CD4-positive, CD25-positive, alpha-beta regulatory T cell (primary cell): ENCODE measurements at regions not wholly inside any gene's neighbourhood (a gene's known extent, or its start where the extent isn't known, plus 50 kb on each side); places are given as distances from the start of the nearest gene placed in this dataset.

Experiments used
- ATAC-seq, 2 donors: fragments of 150-1000 bp; cut with Tn5 transposase; one replicate each; pipeline ENCODE4 v1.10.0; 2021; ENCODE audit warnings: low read depth in 2 of 2, moderate number of reproducible peaks in 2 of 2, moderate library complexity in 1 of 2
- DNase-seq, 3 donors: peaks; one replicate each; pipeline versions ENCODE4 v3.0.0 to v3.0.0-alpha.2; 2012 to 2022; ENCODE audit warnings: mixed read lengths in 1 of 3
- H3K27ac ChIP-seq: one replicate; pipeline ENCODE4 v1.7.0; 2013; ENCODE audit warnings: mild to moderate bottlenecking, low read length; ENCODE audit not compliant: insufficient read depth, poor library complexity, severe bottlenecking
- H3K27me3 ChIP-seq: one replicate; pipeline ENCODE4 v1.7.0; 2013; ENCODE audit warnings: low read length; ENCODE audit not compliant: control insufficient read depth, insufficient read depth
- H3K36me3 ChIP-seq: one replicate; pipeline ENCODE4 v1.7.0; 2013; ENCODE audit warnings: mild to moderate bottlenecking, low read length, moderate library complexity; ENCODE audit not compliant: control insufficient read depth, insufficient read depth
- H3K4me1 ChIP-seq: 2 replicates; pipeline ENCODE4 v1.7.0; 2013; ENCODE audit warnings: mild to moderate bottlenecking, low read length; ENCODE audit not compliant: insufficient read depth, control insufficient read depth, poor library complexity, severe bottlenecking
- H3K4me3 ChIP-seq: one replicate; pipeline ENCODE4 v1.7.0; 2013; ENCODE audit warnings: low read depth, mild to moderate bottlenecking, low read length, moderate library complexity
- H3K9me3 ChIP-seq, 2 experiments: 1 replicate in 1 of 2; 2 replicates in 1 of 2; pipeline ENCODE4 v1.7.0; 2013; ENCODE audit warnings: low read length in 2 of 2, mild to moderate bottlenecking in 1 of 2, moderate library complexity in 1 of 2; ENCODE audit not compliant: control insufficient read depth in 2 of 2
- H3K27ac Mint-ChIP-seq, 3 donors: one replicate each; pipeline ENCODE4 v1.8.0; 2020 to 2022; ENCODE audit warnings: mild to moderate bottlenecking in 3 of 3, mixed read lengths in 3 of 3, moderate library complexity in 2 of 3
- H3K27me3 Mint-ChIP-seq: one replicate; pipeline ENCODE4 v1.8.0; 2022; ENCODE audit warnings: mild to moderate bottlenecking, mixed read lengths
- H3K36me3 Mint-ChIP-seq: one replicate; pipeline ENCODE4 v1.8.0; 2020; ENCODE audit warnings: mixed read lengths
- H3K4me1 Mint-ChIP-seq, 4 donors: one replicate each; pipeline ENCODE4 v1.8.0; 2020 to 2022; ENCODE audit warnings: mixed read lengths in 4 of 4, mild to moderate bottlenecking in 1 of 4
- H3K4me3 Mint-ChIP-seq, 4 donors: one replicate each; pipeline ENCODE4 v1.8.0; 2020 to 2022; ENCODE audit warnings: mild to moderate bottlenecking in 4 of 4, mixed read lengths in 4 of 4, moderate library complexity in 3 of 4
- H3K9me3 Mint-ChIP-seq, 7 donors: one replicate each; pipeline ENCODE4 v1.8.0; 2020 to 2022; ENCODE audit warnings: mixed read lengths in 7 of 7, mild to moderate bottlenecking in 3 of 7, moderate library complexity in 2 of 7

DNA sequence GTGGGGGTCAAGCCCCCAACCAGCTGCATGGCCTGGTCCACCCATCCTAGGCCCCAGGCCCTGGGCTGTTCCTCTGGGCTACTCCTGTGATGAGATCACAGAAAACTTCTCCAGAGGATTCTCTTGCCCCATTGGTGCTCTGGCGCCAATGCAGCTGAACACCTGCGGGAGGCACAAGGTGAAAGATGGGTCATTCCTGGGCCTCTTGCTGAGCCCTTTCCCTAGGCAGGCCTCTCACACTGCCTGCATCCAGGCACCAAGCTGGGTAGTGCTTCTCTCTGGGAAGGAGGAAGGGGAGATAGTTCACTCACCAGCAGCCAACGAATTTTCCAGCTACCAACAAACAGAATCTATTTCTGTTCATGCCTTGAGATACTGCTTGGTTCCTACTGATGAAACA lies 142.1 kb downstream of the PXDC1 start:
- H3K9me3 Mint-ChIP-seq, result peaks cover 0 to 3% (median 0%) of the 10 kb centered on the region in 7 donors
- peaks cover 4% of the 10 kb centered on the region for H3K27me3 ChIP-seq
- no peaks in the 10 kb centered on the region for H3K9me3 ChIP-seq
- no peak for DNase-seq
- H3K27me3 Mint-ChIP-seq, result peaks cover 13% of the 10 kb centered on the region
- H3K4me3 Mint-ChIP-seq, result no peak overlapping the region
- ATAC-seq, result no peak
- no peaks in the 10 kb centered on the region for H3K36me3 Mint-ChIP-seq
- no peaks in the 10 kb centered on the region for H3K4me1 Mint-ChIP-seq
- H3K27ac ChIP-seq, result no peak overlapping the region
- no peak overlapping the region for H3K27ac Mint-ChIP-seq
- H3K4me1 ChIP-seq, result no peaks in the 10 kb centered on the region
- no peak overlapping the region for H3K4me3 ChIP-seq
- no peaks in the 10 kb centered on the region for H3K36me3 ChIP-seq

- H3K4me3 Mint-ChIP-seq, result no peak overlapping the region
- Histone ChIP-seq H3K4me1 (no peaks in the 10 kb centered on the region), H3K4me3 (no peak overlapping the region), H3K27ac (no peak overlapping the region), H3K9me3 (no peaks in the 10 kb centered on the region), H3K27me3 (peaks cover 4% of the 10 kb centered on the region), H3K36me3 (no peaks in the 10 kb centered on the region)
- H3K4me1 Mint-ChIP-seq, result no peaks in the 10 kb centered on the region
- ATAC-seq (no peak), DNase-seq (no peak)
- H3K27ac Mint-ChIP-seq, result no peak overlapping the region
- peaks cover 13% of the 10 kb centered on the region for H3K27me3 Mint-ChIP-seq
- no peaks in the 10 kb centered on the region for H3K36me3 Mint-ChIP-seq
- peaks cover 0 to 5% (median 0%) of the 10 kb centered on the region in 7 donors for H3K9me3 Mint-ChIP-seq
Observed at GRCh38 chr6:3608159-3608558, 143.4 kb downstream of the PXDC1 start.

DNA sequence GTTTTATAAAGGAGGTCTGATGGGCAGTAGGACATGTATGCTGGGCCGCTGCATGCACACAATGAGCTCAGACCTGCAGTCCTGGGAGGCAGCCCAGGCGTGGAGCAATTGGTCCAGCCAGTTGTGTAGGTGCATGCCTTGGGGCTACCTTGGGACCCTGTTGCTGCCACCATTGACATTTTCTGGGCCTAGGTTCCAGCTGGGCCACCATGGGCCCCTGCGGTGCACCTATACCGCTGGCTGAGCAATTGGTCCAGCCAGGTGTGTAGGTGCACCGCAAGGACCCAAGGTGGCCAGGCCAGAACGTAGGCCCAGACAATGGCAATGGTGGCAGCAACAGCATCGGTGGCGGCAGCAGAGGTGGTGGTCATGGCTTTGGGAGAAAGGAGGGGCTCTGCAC lies 143.9 kb downstream of the PXDC1 start:
- Histone ChIP-seq H3K36me3 (no peaks in the 10 kb centered on the region), H3K27ac (no peak overlapping the region), H3K9me3 (peaks cover 0 to 4% of the 10 kb centered on the region in 2 experiments), H3K27me3 (peaks cover 4% of the 10 kb centered on the region), H3K4me3 (no peak overlapping the region), H3K4me1 (no peaks in the 10 kb centered on the region)
- Mint-ChIP-seq H3K27ac (no peak overlapping the region), H3K9me3 (peaks cover 0 to 5% (median under 1%) of the 10 kb centered on the region in 7 donors), H3K4me3 (no peak overlapping the region), H3K27me3 (peaks cover 13% of the 10 kb centered on the region), H3K4me1 (no peaks in the 10 kb centered on the region), H3K36me3 (no peaks in the 10 kb centered on the region)
- ATAC-seq, result no peak
- DNase-seq, result no peak

DNA sequence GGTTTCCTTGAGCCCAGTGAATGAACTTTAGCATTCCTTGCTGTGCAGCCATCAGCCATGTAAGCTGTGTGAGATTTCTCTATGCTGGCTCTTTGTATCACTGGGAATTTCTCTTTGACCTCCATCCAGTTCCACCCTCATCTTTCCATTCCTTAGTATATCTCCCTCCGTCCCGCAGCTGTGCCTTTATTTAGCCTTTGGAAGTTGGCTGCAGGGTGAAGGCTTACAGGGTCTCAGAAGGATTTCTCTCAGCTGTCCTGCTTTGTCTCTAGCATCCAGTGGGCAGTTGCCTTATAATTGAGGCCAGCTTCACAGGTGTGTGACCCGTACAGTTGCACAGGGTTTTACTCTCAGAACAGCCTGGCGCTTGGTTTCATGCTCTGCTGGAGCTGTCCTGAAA lies 144.3 kb downstream of the PXDC1 start:
- no peak overlapping the region for H3K4me3 ChIP-seq
- DNase-seq (no peak), ATAC-seq (no peak)
- H3K27ac ChIP-seq, result no peak overlapping the region
- peaks cover 11% of the 10 kb centered on the region for H3K27me3 Mint-ChIP-seq
- H3K4me3 Mint-ChIP-seq, result no peak overlapping the region
- peaks cover 0 to 9% (median 5%) of the 10 kb centered on the region in 7 donors for H3K9me3 Mint-ChIP-seq
- peaks cover 0 to 8% of the 10 kb centered on the region in 2 experiments for H3K9me3 ChIP-seq
- H3K27ac Mint-ChIP-seq, result no peak overlapping the region
- H3K27me3 ChIP-seq, result peaks cover 4% of the 10 kb centered on the region
- no peaks in the 10 kb centered on the region for H3K36me3 Mint-ChIP-seq
- no peaks in the 10 kb centered on the region for H3K4me1 Mint-ChIP-seq
- H3K36me3 ChIP-seq, result no peaks in the 10 kb centered on the region
- H3K4me1 ChIP-seq, result no peaks in the 10 kb centered on the region

DNA sequence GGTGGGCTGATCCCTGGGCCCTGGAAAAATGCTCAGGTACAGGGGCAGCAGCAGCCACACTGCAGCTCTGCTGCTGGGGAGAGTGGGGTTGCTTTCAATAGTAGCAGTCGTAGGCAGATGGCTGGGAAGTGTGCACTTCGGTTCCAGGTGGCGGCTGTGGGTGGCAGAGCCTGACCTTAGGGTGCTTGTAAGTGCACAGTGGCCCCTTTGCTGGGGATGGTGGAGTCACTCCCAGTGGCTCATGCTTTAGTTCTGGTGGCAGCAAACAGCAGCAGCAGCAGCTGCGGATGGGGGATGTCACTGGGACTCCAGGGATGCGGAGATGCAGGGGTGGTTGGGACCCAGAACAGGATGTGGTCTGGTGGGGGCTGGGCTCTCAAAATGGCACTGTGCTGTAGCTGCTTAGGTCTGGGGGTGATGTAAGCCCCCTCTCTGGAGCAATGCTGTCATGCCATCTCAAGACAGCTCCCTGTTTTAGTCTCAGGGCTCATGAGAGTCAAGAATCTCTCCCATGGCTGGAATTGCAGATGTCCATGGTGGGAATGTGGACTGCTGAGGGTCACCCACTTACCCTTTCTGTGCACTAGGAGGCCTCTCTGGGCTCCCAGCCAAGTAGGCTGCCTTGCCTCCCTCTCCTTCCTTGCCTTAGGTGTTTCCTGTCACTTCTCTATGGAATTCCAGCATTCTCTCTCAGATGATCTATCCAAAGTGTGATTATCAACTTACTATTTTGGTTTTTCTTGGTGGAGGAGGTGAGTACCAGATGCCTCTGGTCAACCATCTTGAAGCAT lies 146.7 kb upstream of the SLC22A23 start:
- no peak for ATAC-seq
- H3K9me3 Mint-ChIP-seq, result peaks cover 0 to 26% (median 10%) of the 10 kb centered on the region in 7 donors

DNA sequence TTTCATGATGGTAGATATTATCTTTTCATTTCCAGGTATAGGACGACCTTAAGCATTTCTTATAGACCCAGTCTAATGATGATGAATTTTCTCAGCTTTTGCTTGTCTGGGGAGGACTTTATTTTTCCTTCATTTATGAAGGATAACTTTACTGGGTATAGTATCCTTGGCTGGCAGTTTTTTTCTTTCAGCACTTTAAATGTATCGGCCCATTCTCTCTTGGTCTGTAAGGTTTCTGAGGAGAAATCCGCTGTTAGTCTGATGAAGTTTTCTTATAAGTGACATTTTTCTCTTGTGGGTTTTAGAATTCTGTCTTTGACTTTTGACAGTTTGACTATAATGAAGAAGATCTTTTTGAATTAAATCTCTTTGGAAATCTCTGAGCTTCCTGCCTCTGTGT lies 144.7 kb upstream of the SLC22A23 start:
- Histone ChIP-seq H3K27me3 (peaks cover 3% of the 10 kb centered on the region), H3K36me3 (no peaks in the 10 kb centered on the region), H3K4me1 (no peaks in the 10 kb centered on the region), H3K4me3 (no peak overlapping the region), H3K9me3 (peaks cover 9 to 10% of the 10 kb centered on the region in 2 experiments), H3K27ac (no peak overlapping the region)
- no peak overlapping the region for H3K27ac Mint-ChIP-seq
- no peaks in the 10 kb centered on the region for H3K4me1 Mint-ChIP-seq
- no peaks in the 10 kb centered on the region for H3K27me3 Mint-ChIP-seq
- DNase-seq, result no peak
- no peak for ATAC-seq
- peaks cover 0 to 26% (median 10%) of the 10 kb centered on the region in 7 donors for H3K9me3 Mint-ChIP-seq
- H3K36me3 Mint-ChIP-seq, result peaks cover 3% of the 10 kb centered on the region
- H3K4me3 Mint-ChIP-seq, result no peak overlapping the region

More for the DNA sequence above, 146.7 kb upstream of the SLC22A23 start:
- no peak for DNase-seq
- Mint-ChIP-seq H3K4me3 (no peak overlapping the region), H3K4me1 (no peaks in the 10 kb centered on the region), H3K27ac (no peak overlapping the region), H3K36me3 (peaks cover 3% of the 10 kb centered on the region), H3K27me3 (no peaks in the 10 kb centered on the region)
- H3K27ac ChIP-seq, result no peak overlapping the region
- H3K4me3 ChIP-seq, result no peak overlapping the region
- H3K27me3 ChIP-seq, result peaks cover 3% of the 10 kb centered on the region
- no peaks in the 10 kb centered on the region for H3K4me1 ChIP-seq
- no peaks in the 10 kb centered on the region for H3K36me3 ChIP-seq
- H3K9me3 ChIP-seq, result peaks cover 9 to 10% of the 10 kb centered on the region in 2 experiments

DNA sequence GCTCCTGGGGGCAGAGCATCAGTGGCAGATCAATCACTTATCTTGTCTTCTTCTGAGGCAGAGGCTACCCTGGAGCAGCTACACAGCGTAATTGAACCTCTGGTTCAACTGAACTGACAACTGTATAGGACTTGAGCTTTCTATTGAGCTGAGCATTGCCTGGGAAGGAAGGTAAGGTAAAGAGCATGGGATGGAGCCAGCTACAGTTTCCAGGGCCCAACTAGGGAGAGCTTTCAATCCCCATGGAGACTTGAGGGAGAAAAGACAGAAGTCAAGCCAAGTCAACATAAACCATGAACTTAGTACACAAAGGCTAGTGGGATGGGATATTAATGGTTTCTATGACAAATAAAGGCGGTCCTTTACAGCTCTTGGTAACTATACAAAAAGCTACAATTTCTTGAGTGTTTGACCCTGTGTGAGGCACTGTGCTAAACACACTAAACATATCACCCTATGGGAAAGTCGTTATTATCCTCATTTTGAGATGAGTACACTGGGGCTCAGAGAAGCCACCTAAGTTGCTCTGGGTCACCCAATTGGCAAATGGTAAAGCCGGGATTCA lies 140.7 kb upstream of the SLC22A23 start:
- H3K4me3 ChIP-seq, result no peak overlapping the region
- Mint-ChIP-seq H3K4me3 (no peak overlapping the region), H3K9me3 (peaks cover 0 to 23% (median 9%) of the 10 kb centered on the region in 7 donors), H3K36me3 (peaks cover 3% of the 10 kb centered on the region), H3K27me3 (no peaks in the 10 kb centered on the region), H3K27ac (no peak overlapping the region), H3K4me1 (no peaks in the 10 kb centered on the region)
- no peak for ATAC-seq
- H3K9me3 ChIP-seq, result peaks cover 5 to 10% of the 10 kb centered on the region in 2 experiments
- no peak for DNase-seq
- H3K27ac ChIP-seq, result no peak overlapping the region
- no peaks in the 10 kb centered on the region for H3K4me1 ChIP-seq
- no peaks in the 10 kb centered on the region for H3K36me3 ChIP-seq
- H3K27me3 ChIP-seq, result peaks cover 3% of the 10 kb centered on the region

DNA sequence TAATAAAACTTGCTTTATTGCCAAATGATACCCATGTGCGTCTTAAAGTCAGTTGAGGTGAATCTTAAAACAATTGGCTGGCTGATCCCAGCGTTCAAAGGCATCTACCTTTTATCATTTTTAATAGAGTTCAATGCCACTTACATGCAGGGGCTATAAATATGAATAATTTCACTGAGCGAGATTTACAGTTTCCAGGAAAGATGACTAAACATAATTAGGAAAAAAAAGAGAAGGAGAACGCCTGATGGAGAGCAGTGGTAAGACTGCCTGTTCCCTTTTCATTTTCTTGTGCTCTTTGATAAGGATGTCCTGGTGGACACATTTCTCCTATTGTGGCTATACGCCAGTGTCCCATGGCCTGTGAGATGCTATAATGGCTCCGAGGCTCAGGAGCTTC lies 139.9 kb upstream of the SLC22A23 start:
- H3K4me1 ChIP-seq, result no peaks in the 10 kb centered on the region
- H3K4me1 Mint-ChIP-seq, result no peaks in the 10 kb centered on the region
- no peaks in the 10 kb centered on the region for H3K36me3 ChIP-seq
- DNase-seq, result no peak
- ATAC-seq, result no peak
- peaks cover 0 to 19% (median 6%) of the 10 kb centered on the region in 7 donors for H3K9me3 Mint-ChIP-seq
- no peak overlapping the region for H3K4me3 ChIP-seq
- peaks cover 0 to 7% of the 10 kb centered on the region in 2 experiments for H3K9me3 ChIP-seq
- H3K4me3 Mint-ChIP-seq, result no peak overlapping the region
- no peak overlapping the region for H3K27ac Mint-ChIP-seq
- peaks cover 3% of the 10 kb centered on the region for H3K36me3 Mint-ChIP-seq
- no peak overlapping the region for H3K27ac ChIP-seq
- H3K27me3 Mint-ChIP-seq, result peaks cover 5% of the 10 kb centered on the region
- peaks cover 3% of the 10 kb centered on the region for H3K27me3 ChIP-seq
